Gastroesophageal sphincter (tissue), 4 donors: ENCODE measurements at regions not wholly inside any gene's neighbourhood (a gene's known extent, or its start where the extent isn't known, plus 50 kb on each side); places are given as distances from the start of the nearest gene placed in this dataset.

ENCODE experiments used
- ATAC-seq: fragments of 150-250 bp; one replicate; pipeline ENCODE4 v1.9.1; 2016; ENCODE audit warnings: mild to moderate bottlenecking, moderate library complexity
- H3K27ac ChIP-seq, 4 donors: fragments of 200-600 bp; sonication (generic) in 3 of 4; 1 replicate in 3 of 4; 2 replicates in 1 of 4; pipeline ENCODE4 v1.5.1; 2016 to 2019
- H3K27me3 ChIP-seq: fragments of 200-600 bp; sonication (generic); one replicate; pipeline ENCODE4 v1.5.1; 2019
- H3K36me3 ChIP-seq, 2 donors: fragments of 200-600 bp; sonication (generic); one replicate each; pipeline ENCODE4 v1.5.1; 2019; ENCODE audit warnings: control low read depth in 1 of 2
- H3K4me1 ChIP-seq, 3 donors: fragments of 200-600 bp; sonication (generic); 1 replicate in 2 of 3; 2 replicates in 1 of 3; pipeline ENCODE4 v1.5.1; 2016 to 2019; ENCODE audit warnings: control low read depth in 2 of 3
- H3K4me3 ChIP-seq, 2 donors: fragments of 200-600 bp; sonication (generic); one replicate each; pipeline ENCODE4 v1.5.1; 2019; ENCODE audit warnings: mild to moderate bottlenecking in 1 of 2, moderate library complexity in 1 of 2
- H3K9me3 ChIP-seq, 3 donors: fragments of 200-600 bp; sonication (generic); one replicate each; pipeline ENCODE4 v1.5.1; 2017 to 2019; ENCODE audit warnings: control low read depth in 2 of 3
- EP300 ChIP-seq: sonication (generic); formaldehyde crosslinking; IDR thresholded peaks from one replicate; pipeline ENCODE4 v1.6.1; 2017; ENCODE audit warnings: antibody characterized with exemption, mild to moderate bottlenecking
- POLR2A ChIP-seq, 2 donors: fragments of 450-650 bp; IDR thresholded peaks; one replicate each; pipeline ENCODE4 v1.6.1; 2017; ENCODE audit warnings: antibody characterized with exemption in 2 of 2, mild to moderate bottlenecking in 2 of 2, moderate library complexity in 1 of 2
- POLR2AphosphoS5 ChIP-seq: sonication (generic); formaldehyde crosslinking; IDR thresholded peaks from one replicate; pipeline ENCODE4 v1.6.1; 2017; ENCODE audit warnings: antibody characterized with exemption
- WGBS, 2 donors: methylation state at CpG; one replicate each; pipeline ENCODE4 v1.1.5; 2018; ENCODE audit warnings: low coverage in 1 of 2; 5-methylcytosine and 5-hydroxymethylcytosine counted together
- TF ChIP-seq, protein P1 (sequence below), 4 experiments: fragments of 200-600 bp in 2 of 4; fragments of 450-650 bp in 2 of 4; sonication (generic) in 1 of 4; IDR thresholded peaks; one replicate each; pipeline ENCODE4 v1.5.1; 2017 to 2019; ENCODE audit warnings: antibody characterized with exemption in 4 of 4, mild to moderate bottlenecking in 2 of 4, moderate library complexity in 2 of 4

DNA sequence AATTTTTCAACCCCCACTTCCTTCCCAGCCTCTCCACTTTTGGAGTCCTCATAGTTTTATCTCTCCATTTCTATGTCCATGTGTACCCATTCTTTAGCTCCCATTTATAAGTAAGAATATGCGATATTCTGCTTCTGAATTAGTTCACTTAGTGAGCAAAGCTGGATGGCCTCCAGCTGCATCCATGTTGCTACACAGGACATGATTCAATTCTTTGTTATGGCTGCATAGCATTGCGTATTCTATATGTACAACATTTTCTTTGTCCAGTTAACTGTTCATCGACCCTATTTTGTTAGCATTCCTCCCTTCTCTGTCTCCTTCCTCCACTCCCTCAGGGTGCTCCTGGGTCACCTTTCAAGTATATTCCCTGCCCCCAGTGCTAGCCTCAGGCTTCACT, 210.0 kb upstream of the SSTR4 start:
- Histone ChIP-seq H3K4me3 (no peak overlapping the region), H3K9me3 (no peaks in the 10 kb centered on the region), H3K27me3 (no peaks in the 10 kb centered on the region), H3K27ac (no peak overlapping the region), H3K4me1 (no peaks in the 10 kb centered on the region), H3K36me3 (no peaks in the 10 kb centered on the region)
- WGBS, 2 donors, result 73 to 87% methylated on average over 3 of the region's 3 CpGs
- no peak for ATAC-seq
- TF ChIP-seq POLR2AphosphoS5 (no peak), EP300 (no peak), POLR2A (IDR thresholded peaks at IDR 0.05) (no peak)
- TF ChIP-seq, protein P1, sequence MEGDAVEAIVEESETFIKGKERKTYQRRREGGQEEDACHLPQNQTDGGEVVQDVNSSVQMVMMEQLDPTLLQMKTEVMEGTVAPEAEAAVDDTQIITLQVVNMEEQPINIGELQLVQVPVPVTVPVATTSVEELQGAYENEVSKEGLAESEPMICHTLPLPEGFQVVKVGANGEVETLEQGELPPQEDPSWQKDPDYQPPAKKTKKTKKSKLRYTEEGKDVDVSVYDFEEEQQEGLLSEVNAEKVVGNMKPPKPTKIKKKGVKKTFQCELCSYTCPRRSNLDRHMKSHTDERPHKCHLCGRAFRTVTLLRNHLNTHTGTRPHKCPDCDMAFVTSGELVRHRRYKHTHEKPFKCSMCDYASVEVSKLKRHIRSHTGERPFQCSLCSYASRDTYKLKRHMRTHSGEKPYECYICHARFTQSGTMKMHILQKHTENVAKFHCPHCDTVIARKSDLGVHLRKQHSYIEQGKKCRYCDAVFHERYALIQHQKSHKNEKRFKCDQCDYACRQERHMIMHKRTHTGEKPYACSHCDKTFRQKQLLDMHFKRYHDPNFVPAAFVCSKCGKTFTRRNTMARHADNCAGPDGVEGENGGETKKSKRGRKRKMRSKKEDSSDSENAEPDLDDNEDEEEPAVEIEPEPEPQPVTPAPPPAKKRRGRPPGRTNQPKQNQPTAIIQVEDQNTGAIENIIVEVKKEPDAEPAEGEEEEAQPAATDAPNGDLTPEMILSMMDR (IDR thresholded peaks at IDR 0.05), result no peak

DNA sequence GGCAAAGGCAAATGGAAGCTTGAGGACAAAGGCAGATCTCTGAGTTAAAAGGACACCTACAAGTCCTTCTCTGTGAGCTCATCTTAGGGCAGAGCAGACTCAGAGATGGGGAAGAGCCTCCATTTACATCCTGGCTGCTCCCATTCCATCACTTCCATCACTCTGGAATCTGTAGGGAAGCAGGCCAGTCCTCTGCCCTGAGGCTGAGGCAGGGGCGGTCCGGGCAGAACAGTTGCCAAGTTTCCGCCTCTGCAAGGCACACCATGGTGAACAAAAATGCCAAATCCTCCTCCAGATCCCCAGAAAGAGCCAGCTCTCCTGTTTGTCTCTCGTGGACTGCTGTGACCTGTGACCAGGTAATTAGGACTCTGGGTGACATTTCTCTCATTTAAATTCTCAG, 209.6 kb upstream of the SSTR4 start:
- no peak overlapping the region for H3K27ac ChIP-seq
- WGBS, 2 donors, result 19% methylated on average over 3 of the region's 4 CpGs; no CpG with 5 or more reads in 1 of the 2 donors
- no peak for TF ChIP-seq POLR2A (IDR thresholded peaks at IDR 0.05)
- no peak for TF ChIP-seq EP300
- no peak for TF ChIP-seq POLR2AphosphoS5
- TF ChIP-seq, protein P1 (IDR thresholded peaks at IDR 0.05), result no peak

DNA sequence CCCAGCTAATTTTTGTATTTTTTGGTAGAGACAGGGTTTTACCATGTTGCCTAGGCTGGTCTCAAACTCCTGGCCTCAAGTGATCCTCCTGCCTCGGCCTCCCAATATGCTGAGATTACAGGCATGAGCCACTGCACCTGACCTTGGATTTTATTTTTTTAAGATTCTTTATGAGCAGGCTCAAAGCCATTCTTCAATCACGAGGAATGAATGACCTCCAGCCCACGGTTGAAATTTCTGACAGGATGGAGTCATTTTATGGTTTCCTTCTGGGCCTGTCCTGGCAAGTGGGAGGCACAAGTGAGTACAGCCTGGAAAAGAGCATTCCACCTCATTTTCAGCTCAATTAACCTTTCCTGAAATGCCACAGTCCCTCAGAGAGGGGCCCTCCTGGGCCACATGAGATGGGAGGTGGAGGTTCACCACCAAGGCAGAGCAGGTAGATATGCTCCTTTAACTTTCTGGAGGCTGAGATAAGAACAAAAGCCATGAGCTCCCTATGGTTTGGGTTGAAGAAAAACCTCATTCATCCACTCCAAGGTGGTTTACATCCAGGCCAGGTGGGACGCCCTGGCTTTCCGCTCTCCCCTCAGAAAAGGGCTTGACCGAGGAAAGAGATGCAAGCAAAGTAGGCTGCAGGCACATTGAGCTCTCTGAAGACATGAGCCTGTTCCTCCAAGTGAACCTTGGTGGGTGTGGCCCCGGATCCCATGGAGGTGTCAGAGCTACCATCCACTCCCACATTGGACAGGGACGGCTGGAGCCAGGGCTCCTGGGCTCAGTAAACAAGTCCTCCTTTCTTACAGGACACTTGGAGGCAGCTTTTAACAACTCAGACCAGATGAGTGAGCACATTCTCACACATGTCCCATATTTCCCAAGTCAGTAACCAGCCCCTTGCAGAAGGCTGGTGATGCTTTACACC, 208.5 kb upstream of the SSTR4 start:
- no peaks in the 10 kb centered on the region for H3K4me1 ChIP-seq
- ATAC-seq, result no peak
- H3K9me3 ChIP-seq, result no peaks in the 10 kb centered on the region
- peaks cover 3% of the 10 kb centered on the region for H3K27me3 ChIP-seq
- no peak overlapping the region for H3K4me3 ChIP-seq
- no peaks in the 10 kb centered on the region for H3K36me3 ChIP-seq
- WGBS, 2 donors, result 72 to 73% methylated on average over 2 to 3 of the region's 8 CpGs
- H3K27ac ChIP-seq, result no peak overlapping the region
- no peak for TF ChIP-seq EP300
- TF ChIP-seq POLR2A (IDR thresholded peaks at IDR 0.05), result no peak
- TF ChIP-seq, protein P1 (IDR thresholded peaks at IDR 0.05), result no peak
- no peak for TF ChIP-seq POLR2AphosphoS5

More for the DNA sequence above, 209.6 kb upstream of the SSTR4 start:
- no peaks in the 10 kb centered on the region for H3K9me3 ChIP-seq
- H3K27me3 ChIP-seq, result no peaks in the 10 kb centered on the region
- H3K4me3 ChIP-seq, result no peak overlapping the region
- no peak for ATAC-seq
- H3K4me1 ChIP-seq, result no peaks in the 10 kb centered on the region
- H3K36me3 ChIP-seq, result no peaks in the 10 kb centered on the region

DNA sequence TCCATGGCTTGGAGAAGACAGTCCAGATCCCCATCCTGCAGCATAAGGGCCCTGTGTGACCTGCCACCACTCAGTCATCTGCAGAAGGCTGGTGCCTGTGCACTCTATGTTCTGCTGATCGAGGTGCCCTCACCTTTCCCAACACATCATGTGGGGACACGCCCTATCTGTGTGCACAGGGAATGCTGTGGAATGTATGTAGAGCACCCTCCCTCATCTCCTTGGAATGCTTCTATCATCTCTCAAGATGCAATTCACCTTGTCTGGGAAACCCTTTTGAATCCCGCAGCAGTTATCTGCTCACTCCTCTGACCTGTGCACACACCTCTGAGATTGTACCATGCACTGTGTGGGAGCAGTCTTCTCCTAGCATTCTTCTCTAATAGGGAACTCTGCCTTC, 207.2 kb upstream of the SSTR4 start:
- no peak overlapping the region for H3K27ac ChIP-seq
- H3K4me1 ChIP-seq, result no peaks in the 10 kb centered on the region
- WGBS, 2 donors, result 79% methylated on average over 2 of the region's 3 CpGs; no CpG with 5 or more reads in 1 of the 2 donors
- H3K36me3 ChIP-seq, result no peaks in the 10 kb centered on the region
- no peak overlapping the region for H3K4me3 ChIP-seq
- peaks cover 8% of the 10 kb centered on the region for H3K27me3 ChIP-seq
- ATAC-seq, result no peak
- TF ChIP-seq POLR2AphosphoS5, result no peak
- TF ChIP-seq, protein P1 (IDR thresholded peaks at IDR 0.05), result no peak
- TF ChIP-seq EP300, result no peak
- no peak for TF ChIP-seq POLR2A (IDR thresholded peaks at IDR 0.05)
- H3K9me3 ChIP-seq, result no peaks in the 10 kb centered on the region

DNA sequence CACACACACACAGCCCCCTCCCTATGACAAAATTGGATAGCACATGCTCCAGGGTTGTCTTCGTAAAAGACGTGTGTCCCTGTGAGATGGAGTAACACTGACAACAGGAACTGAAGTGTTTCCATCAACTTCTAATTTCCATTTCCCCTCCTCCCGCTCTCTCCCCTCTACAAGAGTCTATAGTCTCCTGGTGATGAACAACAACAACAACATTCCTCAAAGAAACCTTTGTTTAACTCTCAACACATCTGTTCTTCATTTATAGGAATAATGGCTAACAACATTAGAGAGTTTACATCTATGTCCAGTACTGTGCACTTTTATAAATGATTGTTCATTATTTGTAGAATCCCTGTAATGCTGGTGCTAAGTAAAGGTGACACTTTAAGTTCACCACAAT, 205.8 kb upstream of the SSTR4 start:
- Histone ChIP-seq H3K27me3 (peaks cover 8% of the 10 kb centered on the region), H3K4me3 (no peak overlapping the region), H3K9me3 (no peaks in the 10 kb centered on the region), H3K4me1 (no peaks in the 10 kb centered on the region), H3K36me3 (no peaks in the 10 kb centered on the region), H3K27ac (no peak overlapping the region)
- no peak for ATAC-seq
- WGBS, 2 donors, result 52 to 70% methylated on average over 3 of the region's 3 CpGs
- TF ChIP-seq, protein P1 (IDR thresholded peaks at IDR 0.05), result no peak
- no peak for TF ChIP-seq POLR2A (IDR thresholded peaks at IDR 0.05)
- no peak for TF ChIP-seq EP300
- TF ChIP-seq POLR2AphosphoS5, result no peak
